ENCODE measurements at regions not wholly inside any gene's neighbourhood (a gene's known extent, or its start where the extent isn't known, plus 50 kb on each side); places are given as distances from the start of the nearest gene placed in this dataset.
A peak's percentile ranks its signal among the peaks of the same experiment; 100 is the strongest.

DNA sequence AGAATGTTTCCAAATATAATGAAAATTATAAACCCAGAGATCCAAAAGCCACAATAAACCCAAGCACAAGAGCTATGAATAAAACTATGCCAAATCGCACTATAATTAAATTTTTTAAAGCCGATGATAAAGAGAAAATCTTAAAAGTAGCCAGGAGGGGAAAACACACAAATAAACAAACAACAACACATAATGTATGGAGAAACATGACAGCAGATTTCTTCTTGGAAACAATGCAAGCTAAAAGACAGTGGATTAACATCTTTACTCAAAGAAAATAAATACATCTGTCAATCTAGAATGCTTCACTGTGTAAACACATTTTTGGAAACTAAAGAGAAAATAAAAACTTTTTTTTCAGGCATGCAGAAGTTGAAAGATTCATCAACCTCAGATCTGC is 53.0 kb upstream of the SMOX start:
- DNase-seq (ENCODE audit: low spot score) = no peak

DNA sequence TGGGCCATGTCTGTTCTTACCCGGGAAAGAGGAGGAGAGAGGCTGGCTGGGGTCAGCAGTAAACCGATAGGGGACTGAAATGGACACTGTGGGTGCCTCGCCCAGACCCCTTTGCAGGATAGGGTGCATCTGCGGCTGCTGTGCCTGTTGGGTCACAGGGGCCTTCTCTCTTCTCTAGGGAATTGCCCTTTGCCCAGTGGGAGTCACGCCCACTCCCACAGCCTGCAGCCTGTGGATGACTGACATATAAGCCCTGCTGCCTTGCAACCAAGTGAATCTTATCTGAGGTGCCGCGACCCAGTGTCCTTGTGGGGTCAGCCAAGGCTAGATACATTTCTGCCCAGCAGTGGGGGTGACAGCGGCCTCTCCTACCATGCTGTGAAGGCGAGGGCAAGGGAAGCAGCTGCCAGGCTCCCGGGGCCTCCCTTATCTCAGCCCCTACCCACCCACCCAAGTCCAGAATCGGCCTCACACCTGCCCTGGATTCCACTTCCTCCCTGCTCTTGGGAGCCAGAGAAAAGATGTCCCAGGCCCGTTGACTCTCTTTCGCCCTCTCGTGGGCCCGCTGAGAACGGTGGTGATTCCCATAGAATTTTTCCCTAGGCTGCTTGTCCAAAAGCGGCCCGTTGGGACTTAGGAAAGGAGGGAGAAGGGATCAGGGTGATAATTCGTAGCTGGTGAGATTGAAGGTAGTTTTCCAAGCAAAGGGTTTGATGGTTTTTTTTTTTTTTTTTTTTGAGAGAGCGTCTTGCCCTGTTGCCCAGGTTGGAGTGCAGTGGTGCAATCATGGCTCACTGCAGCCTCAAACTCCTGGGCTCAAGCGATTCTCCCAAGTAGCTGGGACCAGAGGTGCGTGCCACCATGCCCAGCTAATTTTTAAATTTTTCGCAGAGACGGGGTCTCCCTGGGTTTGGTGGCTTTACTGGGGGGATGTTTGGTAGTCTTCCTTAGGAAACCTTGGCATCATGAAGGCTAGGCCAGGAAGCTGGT is 56.8 kb upstream of the SMOX start:
- peak; percentile 41 for DNase-seq (ENCODE audit: low spot score)

DNA sequence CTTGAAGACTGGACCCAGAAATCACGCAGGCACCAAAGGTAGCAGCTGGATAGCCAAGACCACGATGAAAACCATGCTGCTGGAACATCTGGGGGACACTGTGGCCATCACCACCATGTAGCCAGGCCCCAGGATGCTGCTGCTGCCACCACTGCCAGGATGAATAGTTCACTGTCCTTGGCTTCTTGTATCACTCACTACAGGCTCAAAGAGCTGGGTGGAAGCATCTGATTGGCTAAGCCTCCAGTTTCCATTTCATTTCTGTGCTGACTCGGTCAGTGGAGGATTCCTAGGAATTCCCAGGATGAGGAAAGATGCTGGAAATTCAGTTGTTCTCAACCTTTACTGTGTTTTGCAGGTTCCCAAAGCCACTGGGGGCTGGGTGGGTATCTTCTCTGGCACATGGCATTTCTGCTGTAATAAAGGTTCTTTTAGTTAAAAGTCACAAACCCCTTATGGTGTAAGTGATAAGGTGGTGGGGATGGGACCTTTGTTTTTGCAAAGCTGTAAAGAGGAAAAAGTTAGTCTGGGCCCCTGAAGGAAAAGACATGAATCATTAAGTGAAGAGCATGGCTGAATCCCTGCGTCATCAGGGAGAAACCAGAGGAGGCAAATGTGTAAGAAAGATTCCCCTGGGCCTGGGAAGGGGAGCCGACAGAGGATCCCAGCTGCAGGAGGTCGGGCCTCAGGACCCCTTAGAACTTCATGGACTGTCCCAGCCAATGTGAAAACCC is 57.7 kb upstream of the SMOX start:
- DNase-seq (ENCODE audit: low spot score) = no peak

DNA sequence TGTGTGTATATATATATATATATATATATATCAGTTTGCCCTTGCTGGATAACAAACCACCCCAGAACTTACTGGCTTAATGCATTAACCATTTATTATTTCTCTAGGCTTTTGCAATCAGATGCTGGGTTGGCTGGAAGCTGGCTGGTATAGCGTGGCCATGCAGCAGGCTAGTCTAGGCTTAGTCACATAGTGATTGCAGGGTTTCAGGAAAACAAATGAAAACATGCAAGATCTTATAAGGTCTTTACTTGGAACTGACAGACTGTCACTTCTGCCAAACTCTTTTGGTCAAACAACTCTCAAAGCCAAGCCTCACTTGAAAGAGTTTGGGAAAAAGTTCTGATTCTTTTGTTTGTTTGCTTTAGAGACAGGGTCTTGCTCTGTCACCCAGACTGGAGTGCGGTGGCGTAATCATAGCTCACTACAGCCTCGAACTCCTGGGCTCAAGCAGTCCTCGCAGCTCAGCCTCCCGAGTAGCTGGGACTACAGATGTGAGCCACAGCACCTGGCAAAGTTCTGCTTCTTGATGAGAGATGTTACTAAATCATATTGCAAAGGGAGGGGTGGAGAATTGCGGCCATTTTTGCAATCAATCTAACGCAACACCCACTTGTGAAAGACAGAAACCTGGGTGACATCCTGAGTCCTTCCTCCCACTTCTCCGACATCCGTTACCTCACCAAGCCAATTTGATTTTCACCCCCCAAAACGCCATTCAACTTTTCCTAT is 58.7 kb upstream of the SMOX start:
- no peak for DNase-seq (ENCODE audit: low spot score)

DNA sequence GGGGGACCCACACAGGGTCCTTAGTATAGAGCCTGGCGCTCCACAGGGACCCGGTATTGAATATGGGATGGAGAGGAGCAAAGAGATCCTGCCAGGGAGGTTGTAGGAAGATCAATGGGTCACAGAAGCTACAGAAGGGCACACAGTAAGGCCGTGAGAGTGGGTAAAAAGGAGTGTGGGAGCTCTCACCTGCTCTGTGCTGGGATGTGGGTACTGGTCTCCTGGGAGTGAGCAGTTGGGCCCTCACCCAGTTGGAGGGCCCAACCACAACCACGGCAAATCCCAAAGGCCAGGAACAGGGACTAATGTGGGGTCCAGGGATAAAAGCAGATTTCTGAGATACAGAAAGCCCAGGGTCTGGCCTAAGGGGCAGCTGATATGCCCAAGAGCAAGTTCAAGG is 59.9 kb upstream of the SMOX start:
- DNase-seq (ENCODE audit: low spot score) = no peak

DNA sequence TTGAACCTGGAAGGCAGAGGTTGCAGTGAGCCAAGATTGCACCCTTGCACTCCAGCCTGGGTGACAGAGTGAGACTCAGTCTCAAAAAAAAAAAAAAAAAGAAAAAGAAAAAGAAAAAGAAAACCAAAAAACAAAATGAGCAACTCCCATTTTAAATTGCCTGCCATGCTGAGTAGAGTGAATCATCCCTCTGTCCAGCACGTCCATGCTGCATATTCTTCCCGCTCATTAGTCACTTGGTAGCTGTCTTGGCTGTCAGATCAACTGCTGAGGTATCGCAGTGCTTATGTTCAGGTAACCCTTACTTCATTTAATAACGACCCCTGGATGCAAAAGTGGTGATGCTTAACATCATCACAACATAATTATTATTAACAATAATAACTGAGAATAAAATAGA is 60.7 kb upstream of the SMOX start:
- no peak for DNase-seq (ENCODE audit: low spot score)

- DNase-seq (ENCODE audit: low spot score) = no peak
Observed at GRCh38 chr20:4086771-4087687, 61.6 kb upstream of the SMOX start.

DNA sequence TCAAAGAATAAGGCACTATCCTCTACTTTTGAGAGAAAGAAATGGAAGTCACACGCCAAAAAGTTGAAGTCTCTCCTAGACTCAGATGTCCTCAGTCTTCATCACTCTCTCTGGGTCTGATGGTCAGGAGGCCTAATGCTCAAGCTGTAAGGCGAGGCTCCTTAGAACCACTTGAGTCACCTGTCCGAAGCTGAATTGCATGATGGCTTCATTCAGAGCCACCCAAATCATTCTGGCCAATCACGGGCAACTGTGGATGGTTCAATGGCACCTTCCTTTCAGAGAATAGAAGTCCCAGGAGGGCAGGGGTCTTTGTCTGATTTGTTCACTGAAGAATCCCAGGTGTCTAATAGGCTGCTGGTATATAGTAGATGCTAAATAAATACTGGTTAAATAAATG is 63.9 kb upstream of the SMOX start:
- DNase-seq (ENCODE audit: low spot score) = no peak

- DNase-seq (ENCODE audit: low spot score) = no peak
Observed at GRCh38 chr20:4084096-4084495, 64.5 kb upstream of the SMOX start.

GRCh38 chr20:4083098-4083865 is 65.3 kb upstream of the SMOX start:
- no peak for DNase-seq (ENCODE audit: low spot score)

GRCh38 chr20:4082406-4083097 is 66.1 kb upstream of the SMOX start:
- DNase-seq (ENCODE audit: low spot score) = peak; percentile 84

- DNase-seq (ENCODE audit: low spot score) = no peak
Observed at GRCh38 chr20:4081421-4081820, 66.1 kb upstream of the RNF24 start.

- DNase-seq (ENCODE audit: low spot score) = no peak
Observed at GRCh38 chr20:4076671-4077070, 61.3 kb upstream of the RNF24 start.

GRCh38 chr20:4076033-4076432 is 60.7 kb upstream of the RNF24 start:
- DNase-seq (ENCODE audit: low spot score) = no peak

- no peak for DNase-seq (ENCODE audit: low spot score)
Observed at GRCh38 chr20:4074877-4075455, 59.6 kb upstream of the RNF24 start.

DNA sequence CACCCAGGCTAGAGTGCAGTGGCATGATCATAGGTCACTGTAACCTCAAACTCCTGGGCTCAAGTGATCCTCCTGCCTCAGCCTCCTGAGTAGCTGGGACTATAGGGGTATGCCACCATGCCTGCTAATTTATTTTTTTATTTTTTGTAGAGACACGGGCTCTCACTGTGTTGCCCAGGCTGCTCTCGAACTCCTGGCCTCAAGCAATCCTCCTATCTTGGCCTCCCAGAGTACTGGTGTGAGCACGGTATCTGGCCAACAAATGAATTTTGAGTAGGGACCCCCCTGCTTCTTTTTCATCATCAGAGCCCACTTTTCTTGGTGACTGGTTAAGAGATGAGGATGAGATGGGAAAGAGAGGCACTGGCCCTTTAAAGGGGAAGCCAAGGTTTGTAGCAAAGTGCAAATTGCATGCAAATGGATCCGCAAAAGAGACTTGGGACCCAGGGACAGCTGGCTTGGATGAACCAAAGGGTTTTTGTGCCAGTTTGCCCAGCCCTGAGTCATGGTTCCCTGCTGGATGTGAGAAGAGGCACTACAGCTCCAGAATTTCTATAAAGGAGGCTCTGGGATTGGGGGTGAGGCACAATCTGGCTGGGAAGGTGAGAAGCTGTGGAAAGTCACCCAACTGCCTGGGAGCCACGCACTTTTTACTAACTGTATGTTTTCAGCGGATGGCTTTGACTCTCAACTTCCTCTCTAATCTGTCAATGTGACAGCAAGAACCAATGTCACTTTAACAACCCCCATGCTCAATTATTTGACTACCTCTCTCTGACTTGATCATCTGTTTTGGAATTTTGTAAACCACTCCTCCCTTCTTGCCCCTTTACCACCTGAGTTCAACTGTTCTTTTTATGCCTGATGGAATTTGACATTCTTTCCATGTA is 58.7 kb upstream of the RNF24 start:
- DNase-seq (ENCODE audit: low spot score) = no peak

DNA sequence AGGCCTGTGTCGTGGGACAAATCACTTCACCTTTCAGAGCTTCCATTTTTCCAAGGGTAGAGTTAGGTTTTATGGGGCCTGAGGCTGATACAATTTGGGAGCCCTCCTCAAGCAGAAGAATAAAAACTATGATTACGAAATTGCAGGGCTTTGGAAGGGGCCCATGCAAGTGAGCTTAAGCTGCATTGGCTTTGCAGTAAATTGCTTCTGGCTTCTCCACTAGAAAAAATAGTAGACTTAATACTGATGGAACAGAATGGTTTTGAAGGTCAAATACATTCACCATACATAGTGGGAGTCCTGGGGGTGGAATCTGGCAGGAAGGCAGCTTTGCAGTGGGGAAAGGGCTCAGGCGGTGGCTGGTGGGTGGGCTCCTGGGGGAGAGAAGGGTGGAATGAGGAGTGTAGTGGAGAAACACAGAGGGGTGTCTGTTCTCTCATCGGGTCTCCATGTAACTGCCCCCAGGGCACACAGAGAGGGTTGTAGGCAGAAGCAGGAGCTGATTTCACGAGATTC is 55.9 kb upstream of the RNF24 start:
- no peak for DNase-seq (ENCODE audit: low spot score)

Data from CD4-positive, alpha-beta T cell treated with Interleukin-2 at 100 ng/mL for 4 hours (primary cell).